NCI-H1417 (cell line): ENCODE measurements at regions not wholly inside any gene's neighbourhood (a gene's known extent, or its start where the extent isn't known, plus 50 kb on each side); places are given as distances from the start of the nearest gene placed in this dataset.
"Not testable (repeated sequence)": the region's sequence is repeated elsewhere in the genome, so short reads cannot be mapped to it uniquely, and the experiment has no call there.

ENCODE experiments used
- DNase-seq, 3 experiments: peaks; one replicate each; lab custom pipeline; 2025; lab: John Stamatoyannopoulos, UW

GRCh38 chr5:157944938-157945337 lies 86.0 kb upstream of the CLINT1 start:
- DNase-seq, result no peak

GRCh38 chr5:157944077-157944633 lies 85.2 kb upstream of the CLINT1 start:
- no peak for DNase-seq

GRCh38 chr5:157942595-157942994 lies 83.7 kb upstream of the CLINT1 start:
- no peak for DNase-seq

- DNase-seq, result no peak
Measured at GRCh38 chr5:157941616-157942015, 82.7 kb upstream of the CLINT1 start.

- not testable (repeated sequence) for DNase-seq
Measured at GRCh38 chr5:157938101-157938500, 79.2 kb upstream of the CLINT1 start.

GRCh38 chr5:157936776-157937501 lies 78.0 kb upstream of the CLINT1 start:
- DNase-seq, result not testable (repeated sequence)

GRCh38 chr5:157934600-157934999 lies 75.7 kb upstream of the CLINT1 start:
- DNase-seq, result no peak

- DNase-seq, result no peak
Measured at GRCh38 chr5:157933005-157933404, 74.1 kb upstream of the CLINT1 start.

- DNase-seq, result no peak
Measured at GRCh38 chr5:157930710-157931109, 71.8 kb upstream of the CLINT1 start.

- no peak for DNase-seq
Measured at GRCh38 chr5:157926977-157927376, 68.0 kb upstream of the CLINT1 start.

- no peak for DNase-seq
Measured at GRCh38 chr5:157925786-157926671, 67.1 kb upstream of the CLINT1 start.

GRCh38 chr5:157924931-157925729 lies 66.2 kb upstream of the CLINT1 start:
- DNase-seq, result no peak

GRCh38 chr5:157924490-157924889 lies 65.5 kb upstream of the CLINT1 start:
- DNase-seq, result no peak

GRCh38 chr5:157923765-157924164 lies 64.8 kb upstream of the CLINT1 start:
- DNase-seq, result no peak

- DNase-seq, result no peak
Measured at GRCh38 chr5:157922026-157922425, 63.1 kb upstream of the CLINT1 start.

GRCh38 chr5:157920828-157921170 lies 61.9 kb upstream of the CLINT1 start:
- DNase-seq, result no peak

- peak; percentile 16 to 66 (median 57) for DNase-seq
Measured at GRCh38 chr5:157918811-157919742, 60.1 kb upstream of the CLINT1 start.

- DNase-seq, result peak; percentile 1 to 27 (median 21)
Measured at GRCh38 chr5:157917899-157918809, 59.2 kb upstream of the CLINT1 start.

- no peak for DNase-seq
Measured at GRCh38 chr5:157917491-157917890, 58.5 kb upstream of the CLINT1 start.

- peak in 2 of 3 experiments; percentile 30 to 69 for DNase-seq
Measured at GRCh38 chr5:157915638-157916037, 56.7 kb upstream of the CLINT1 start.
